MM.1S (cell line): ENCODE measurements at regions not wholly inside any gene's neighbourhood (a gene's known extent, or its start where the extent isn't known, plus 50 kb on each side); places are given as distances from the start of the nearest gene placed in this dataset.

Experiments used
- EZH2 ChIP-seq: fragments of 300-600 bp; sonication (generic); optimal IDR thresholded peaks from 2 replicates; pipeline ENCODE3; 2017; ENCODE audit warnings: low read depth, mild to moderate bottlenecking, antibody characterized with exemption, low read length, mixed read lengths
- TF ChIP-seq, protein P1 (sequence below): fragments of 300-600 bp; sonication (generic); IDR thresholded peaks from 2 replicates; pipeline ENCODE4 v1.5.1; 2016; ENCODE audit warnings: antibody characterized with exemption, low read length, mixed read lengths

DNA sequence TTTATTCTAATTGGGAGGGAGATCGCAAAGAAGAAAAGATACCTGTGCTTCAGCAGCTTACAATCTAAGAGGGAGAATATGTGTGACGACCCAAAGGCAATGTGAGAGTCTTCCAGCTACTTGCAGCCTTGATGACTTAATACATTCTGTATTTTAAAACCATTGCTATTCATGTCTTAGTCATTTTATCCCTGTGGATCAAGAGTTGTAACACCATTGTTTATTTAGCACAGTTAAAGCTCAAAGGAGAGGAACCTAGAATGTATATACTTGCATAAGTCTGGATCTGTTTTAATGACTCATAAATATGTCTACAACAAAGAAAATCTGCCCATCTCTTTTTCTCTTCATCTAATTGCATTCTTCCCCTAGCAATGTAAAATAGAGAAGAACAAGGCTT, 117.9 kb upstream of the DLX6 start:
- TF ChIP-seq EZH2: no peak
- TF ChIP-seq, protein P1, sequence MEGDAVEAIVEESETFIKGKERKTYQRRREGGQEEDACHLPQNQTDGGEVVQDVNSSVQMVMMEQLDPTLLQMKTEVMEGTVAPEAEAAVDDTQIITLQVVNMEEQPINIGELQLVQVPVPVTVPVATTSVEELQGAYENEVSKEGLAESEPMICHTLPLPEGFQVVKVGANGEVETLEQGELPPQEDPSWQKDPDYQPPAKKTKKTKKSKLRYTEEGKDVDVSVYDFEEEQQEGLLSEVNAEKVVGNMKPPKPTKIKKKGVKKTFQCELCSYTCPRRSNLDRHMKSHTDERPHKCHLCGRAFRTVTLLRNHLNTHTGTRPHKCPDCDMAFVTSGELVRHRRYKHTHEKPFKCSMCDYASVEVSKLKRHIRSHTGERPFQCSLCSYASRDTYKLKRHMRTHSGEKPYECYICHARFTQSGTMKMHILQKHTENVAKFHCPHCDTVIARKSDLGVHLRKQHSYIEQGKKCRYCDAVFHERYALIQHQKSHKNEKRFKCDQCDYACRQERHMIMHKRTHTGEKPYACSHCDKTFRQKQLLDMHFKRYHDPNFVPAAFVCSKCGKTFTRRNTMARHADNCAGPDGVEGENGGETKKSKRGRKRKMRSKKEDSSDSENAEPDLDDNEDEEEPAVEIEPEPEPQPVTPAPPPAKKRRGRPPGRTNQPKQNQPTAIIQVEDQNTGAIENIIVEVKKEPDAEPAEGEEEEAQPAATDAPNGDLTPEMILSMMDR: no peak
